GM12872 (cell line): ENCODE measurements at regions not wholly inside any gene's neighbourhood (a gene's known extent, or its start where the extent isn't known, plus 50 kb on each side); places are given as distances from the start of the nearest gene placed in this dataset.

Source experiments
- CTCF ChIP-seq: IDR thresholded peaks from 3 replicates; pipeline ENCODE4 v1.5.1; 2011; ENCODE audit warnings: low read depth, mild to moderate bottlenecking, low read length, moderate library complexity; ENCODE audit not compliant: insufficient read depth

DNA sequence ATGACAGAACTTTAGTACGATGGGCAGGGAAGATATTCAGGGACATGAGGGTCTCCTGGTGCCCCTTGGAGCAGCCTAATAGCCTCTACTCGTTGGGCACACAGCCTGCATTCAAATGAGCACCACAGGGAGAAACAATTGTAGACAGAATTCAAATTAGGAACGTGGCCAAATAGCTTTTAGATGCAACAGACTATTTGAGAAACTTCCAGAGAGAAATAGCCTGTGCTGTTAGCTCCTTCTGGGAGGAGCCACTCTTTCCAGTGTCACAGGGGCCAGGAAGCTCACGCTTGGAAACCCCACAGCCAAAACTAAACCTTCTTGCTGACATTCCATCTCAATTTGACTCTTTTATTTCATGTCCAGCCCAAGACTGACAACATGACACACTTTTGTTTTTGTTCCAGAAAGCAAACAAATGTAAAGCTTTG, 114.5 kb downstream of the RPAP3 start:
- no peak for TF ChIP-seq CTCF

DNA sequence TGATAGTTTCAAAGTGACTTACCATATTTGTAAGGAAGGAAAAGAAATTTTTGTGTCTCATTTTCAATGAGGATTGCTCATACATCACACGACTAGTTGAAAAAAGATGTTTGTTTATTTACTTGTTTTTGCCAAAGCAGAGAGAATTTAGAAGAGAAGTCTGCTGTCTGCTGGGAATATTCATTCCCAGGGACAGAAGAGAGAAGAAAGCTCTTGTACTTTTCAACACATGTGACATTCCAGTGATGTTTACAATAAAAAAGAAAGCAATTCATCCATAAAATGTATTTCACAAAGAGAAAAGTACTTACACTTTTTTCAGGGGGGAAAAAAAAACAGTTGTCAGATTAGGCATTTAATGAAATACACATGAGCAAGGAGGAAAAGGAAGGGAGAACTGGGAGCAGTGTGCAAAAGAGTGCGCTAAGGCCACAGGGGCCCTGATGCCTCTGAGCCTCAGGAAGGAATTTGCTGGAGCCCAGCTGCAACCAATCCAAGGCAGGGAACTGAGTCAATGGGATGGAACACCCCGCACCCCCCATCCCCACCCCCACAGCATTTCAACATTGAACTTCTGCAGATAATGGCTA, 115.0 kb downstream of the RPAP3 start:
- no peak for TF ChIP-seq CTCF

DNA sequence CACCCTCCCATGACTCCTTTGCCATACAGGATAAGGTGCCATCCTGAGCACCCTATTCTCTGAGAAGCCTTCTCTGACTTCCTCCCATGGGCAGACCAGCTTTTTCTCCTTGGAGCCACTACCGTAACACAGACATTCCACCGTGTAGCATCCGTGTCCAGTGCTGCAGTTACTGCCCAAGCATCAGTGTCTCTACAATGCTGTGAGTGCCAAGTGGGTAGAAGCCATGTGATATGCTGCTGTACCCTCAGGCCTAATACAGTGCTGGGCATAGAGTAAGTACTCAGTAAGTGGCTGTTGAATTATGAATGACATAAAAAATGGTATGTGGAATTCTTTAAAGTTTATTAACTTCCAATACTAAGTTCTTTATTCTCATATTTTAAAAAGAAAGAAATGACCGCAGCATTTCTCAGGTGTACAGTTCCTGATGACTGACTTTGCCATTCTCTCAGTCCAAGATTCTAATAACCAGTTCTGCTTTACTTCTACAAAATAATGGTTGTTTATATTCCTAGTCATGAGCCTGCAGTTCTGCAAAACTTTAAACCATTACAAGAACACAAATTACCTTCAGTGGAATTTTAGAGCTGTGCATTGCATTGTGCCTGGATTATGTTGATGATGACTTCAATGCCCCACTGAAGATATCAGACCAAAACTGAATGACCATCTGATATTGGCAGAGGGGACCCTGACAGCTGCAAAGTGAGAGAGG, 118.7 kb downstream of the RPAP3 start:
- TF ChIP-seq CTCF = no peak

GRCh38 chr12:47585507-47585906, 120.3 kb downstream of the RPAP3 start:
- TF ChIP-seq CTCF = no peak

DNA sequence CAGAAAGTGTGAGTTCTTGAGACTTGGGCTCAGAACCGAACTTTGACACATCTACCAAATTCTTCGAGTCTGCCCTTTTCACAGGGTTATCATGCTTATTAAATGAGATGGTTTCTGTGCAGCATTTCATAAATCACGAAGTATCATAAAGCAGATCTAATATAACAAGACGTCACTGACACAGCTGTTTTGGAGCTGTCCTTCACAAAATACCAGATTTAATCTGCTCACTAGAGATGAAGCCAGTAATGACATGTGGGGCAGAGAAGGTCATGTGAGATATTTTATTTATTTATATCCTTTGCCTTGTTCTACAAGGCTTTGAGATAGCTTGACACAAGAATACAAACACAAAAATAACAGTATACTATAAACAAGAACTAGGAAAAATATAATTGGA, 127.0 kb downstream of the RPAP3 start:
- no peak for TF ChIP-seq CTCF

DNA sequence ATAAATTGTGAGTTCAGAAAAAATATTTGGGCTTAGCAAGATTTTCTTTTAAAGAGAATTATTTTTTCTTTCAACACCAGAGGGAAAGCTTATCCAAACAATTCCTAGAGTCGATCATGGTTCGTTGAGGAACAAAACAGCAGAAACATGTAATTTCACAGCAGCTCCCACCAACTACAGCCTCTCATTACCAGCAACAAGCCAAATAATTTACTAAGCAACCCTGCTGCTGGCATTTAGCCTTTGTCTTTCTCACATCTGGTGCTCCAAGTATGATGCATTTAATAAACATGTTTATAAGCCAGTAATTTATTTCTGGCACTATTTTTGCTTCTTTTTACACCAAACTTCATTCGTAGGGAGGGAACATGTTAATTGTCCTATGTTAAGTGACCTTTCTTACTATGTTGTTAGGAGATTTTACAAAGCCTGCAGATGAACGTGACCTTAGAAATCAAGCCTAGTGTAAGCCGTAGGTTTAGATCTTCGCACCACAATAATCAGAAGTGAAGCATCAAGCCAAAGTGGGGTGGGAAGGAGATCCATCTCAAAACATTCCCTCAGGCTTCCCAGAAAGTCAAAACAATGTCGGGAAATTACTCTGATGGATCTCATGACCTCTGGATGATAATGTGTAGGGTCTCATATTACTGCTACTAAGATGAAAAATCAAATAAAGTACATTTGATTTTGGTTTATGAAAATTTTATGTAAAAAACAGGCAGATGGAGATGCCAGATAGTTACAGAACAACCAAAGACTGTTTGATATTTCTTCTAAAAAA, 128.4 kb downstream of the RPAP3 start:
- TF ChIP-seq CTCF = no peak

DNA sequence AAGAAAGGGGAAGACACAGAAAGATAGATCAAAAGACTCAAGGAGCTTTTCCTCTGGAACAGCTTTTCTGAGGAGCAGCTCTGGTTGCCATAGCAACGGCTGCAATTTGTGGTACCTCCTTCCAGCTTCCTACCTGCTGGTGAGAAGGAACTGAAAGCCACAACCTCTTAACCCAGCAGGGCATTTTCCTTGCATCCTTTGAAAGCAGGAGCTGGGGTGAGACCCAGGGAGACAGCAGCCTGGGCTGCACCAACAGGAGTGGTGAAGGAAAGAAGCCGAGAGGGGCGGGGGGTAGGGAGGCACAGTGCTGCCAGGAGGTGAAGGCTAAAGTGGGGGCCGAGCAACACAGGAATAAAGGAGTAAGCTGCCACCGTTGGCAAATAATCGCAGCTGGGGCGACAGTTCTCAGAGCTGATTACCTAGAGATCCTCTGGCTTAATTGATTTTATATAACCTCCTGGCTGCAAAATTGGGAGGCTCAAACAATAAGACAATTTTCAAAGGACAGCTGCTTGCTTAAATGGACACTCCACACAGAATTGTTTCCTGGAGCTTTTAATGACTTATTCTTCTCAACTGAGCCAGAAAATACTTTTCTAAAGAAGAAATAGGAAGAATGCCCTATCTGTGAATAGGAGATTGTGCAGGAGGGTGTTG, 129.4 kb downstream of the RPAP3 start:
- no peak for TF ChIP-seq CTCF
